Adrenal gland (tissue), 9 donors: ENCODE measurements at regions not wholly inside any gene's neighbourhood (a gene's known extent, or its start where the extent isn't known, plus 50 kb on each side); places are given as distances from the start of the nearest gene placed in this dataset.

Experiments
- DNase-seq, 7 donors: peaks; one replicate each; pipeline ENCODE4 v3.0.0-alpha.2; 2019 to 2020
- H3K27ac ChIP-seq, 5 donors: fragments of 200-600 bp; sonication (generic) in 4 of 5; 1 replicate in 3 of 5; 2 replicates in 2 of 5; pipeline versions ENCODE4 v1.5.1 to v1.8.0; 2016 to 2020; ENCODE audit warnings: mild to moderate bottlenecking in 1 of 5
- H3K27me3 ChIP-seq: fragments of 200-600 bp; 2 replicates; pipeline ENCODE4 v1.8.0; 2021
- H3K36me3 ChIP-seq, 2 donors: fragments of 200-600 bp; replicated peaks in 1 of 2; 1 replicate in 1 of 2; 2 replicates in 1 of 2; pipeline versions ENCODE4 v1.5.1 to v1.8.0; 2018 to 2022
- H3K4me1 ChIP-seq, 2 donors: fragments of 200-600 bp; replicated peaks in 1 of 2; 1 replicate in 1 of 2; 2 replicates in 1 of 2; pipeline versions ENCODE4 v1.5.1 to v1.8.0; 2018 to 2021
- H3K4me3 ChIP-seq, 4 donors: fragments of 200-600 bp; sonication (generic) in 3 of 4; one replicate each; pipeline ENCODE4 v1.5.1; 2016 to 2018
- H3K9me3 ChIP-seq, 3 donors: fragments of 200-600 bp; sonication (generic) in 1 of 3; replicated peaks in 1 of 3; 1 replicate in 2 of 3; 2 replicates in 1 of 3; pipeline versions ENCODE4 v1.5.1 to v1.8.0; 2016 to 2021
- POLR2A ChIP-seq, 2 donors: fragments of 450-650 bp; IDR thresholded peaks; one replicate each; pipeline ENCODE4 v1.6.1; 2017; ENCODE audit warnings: antibody characterized with exemption in 2 of 2, mild to moderate bottlenecking in 2 of 2, moderate library complexity in 1 of 2
- WGBS, 4 donors: extraction: QIAGEN DNeasy Blood & Tissue Kit in 2 of 4; methylation state at CpG; one replicate each; pipeline versions ENCODE4 v1.1.5 to v1.1.7; 2013 to 2017; 5-methylcytosine and 5-hydroxymethylcytosine counted together
- intact Hi-C, 2 donors: fragments of 100-400 bp; cut with DNase I; formaldehyde crosslinking; loops; one replicate each; pipeline versions ENCODE4 v1.14.1 to v1.15.0; 2022 to 2023
- TF ChIP-seq, protein P1 (sequence below), 6 experiments: fragments of 450-650 bp in 4 of 6; fragments of 200-600 bp in 2 of 6; sonication (generic) in 1 of 6; IDR thresholded peaks; 1 replicate in 5 of 6; 2 replicates in 1 of 6; pipeline versions ENCODE4 v1.5.1 to v1.8.0; 2016 to 2021; ENCODE audit warnings: antibody characterized with exemption in 6 of 6, mild to moderate bottlenecking in 2 of 6, moderate library complexity in 1 of 6
- donor health status: healthy with polysubstance abuse.
- donor health status: Bipolar disorder and iron deficiency.
- donor health status: DM: yes; HTN: yes; CAD: no.
- donor health status: DM: no; HTN: no; CAD: no.
- donor health status: DM: no; HTN: no; CAD: no.

DNA sequence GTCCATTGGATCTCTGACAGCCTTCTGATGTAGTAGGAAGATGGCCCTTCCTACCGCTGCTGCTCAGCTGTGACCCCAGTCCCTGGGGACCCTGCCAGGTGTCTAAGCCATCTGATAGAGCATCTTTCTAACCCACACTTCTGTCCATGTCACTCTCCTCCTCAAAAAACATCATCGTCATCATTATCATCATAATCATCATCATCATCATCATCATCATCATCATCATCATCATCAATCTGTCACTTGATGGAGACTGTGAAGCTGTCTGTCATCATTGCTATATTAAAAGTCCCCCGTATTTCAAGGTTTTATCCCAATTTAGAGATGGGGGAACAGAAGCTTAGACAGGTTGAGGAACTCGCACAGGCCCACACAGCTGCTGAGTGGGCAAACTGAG, 75.1 kb upstream of the SLC6A11 start:
- Histone ChIP-seq H3K4me3 (no peak overlapping the region), H3K4me1 (no peaks in the 10 kb centered on the region), H3K9me3 (no peaks in the 10 kb centered on the region), H3K36me3 (no peaks in the 10 kb centered on the region), H3K27me3 (peaks cover 23% of the 10 kb centered on the region), H3K27ac (no peak overlapping the region)
- TF ChIP-seq POLR2A (IDR thresholded peaks at IDR 0.05): no peak
- TF ChIP-seq, protein P1, sequence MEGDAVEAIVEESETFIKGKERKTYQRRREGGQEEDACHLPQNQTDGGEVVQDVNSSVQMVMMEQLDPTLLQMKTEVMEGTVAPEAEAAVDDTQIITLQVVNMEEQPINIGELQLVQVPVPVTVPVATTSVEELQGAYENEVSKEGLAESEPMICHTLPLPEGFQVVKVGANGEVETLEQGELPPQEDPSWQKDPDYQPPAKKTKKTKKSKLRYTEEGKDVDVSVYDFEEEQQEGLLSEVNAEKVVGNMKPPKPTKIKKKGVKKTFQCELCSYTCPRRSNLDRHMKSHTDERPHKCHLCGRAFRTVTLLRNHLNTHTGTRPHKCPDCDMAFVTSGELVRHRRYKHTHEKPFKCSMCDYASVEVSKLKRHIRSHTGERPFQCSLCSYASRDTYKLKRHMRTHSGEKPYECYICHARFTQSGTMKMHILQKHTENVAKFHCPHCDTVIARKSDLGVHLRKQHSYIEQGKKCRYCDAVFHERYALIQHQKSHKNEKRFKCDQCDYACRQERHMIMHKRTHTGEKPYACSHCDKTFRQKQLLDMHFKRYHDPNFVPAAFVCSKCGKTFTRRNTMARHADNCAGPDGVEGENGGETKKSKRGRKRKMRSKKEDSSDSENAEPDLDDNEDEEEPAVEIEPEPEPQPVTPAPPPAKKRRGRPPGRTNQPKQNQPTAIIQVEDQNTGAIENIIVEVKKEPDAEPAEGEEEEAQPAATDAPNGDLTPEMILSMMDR (IDR thresholded peaks at IDR 0.05): no peak
- intact Hi-C loops: no loop called here
- no peak for DNase-seq
- WGBS, 4 donors: 53 to 61% (median 57%) methylated on average over 4 of the region's 4 CpGs

DNA sequence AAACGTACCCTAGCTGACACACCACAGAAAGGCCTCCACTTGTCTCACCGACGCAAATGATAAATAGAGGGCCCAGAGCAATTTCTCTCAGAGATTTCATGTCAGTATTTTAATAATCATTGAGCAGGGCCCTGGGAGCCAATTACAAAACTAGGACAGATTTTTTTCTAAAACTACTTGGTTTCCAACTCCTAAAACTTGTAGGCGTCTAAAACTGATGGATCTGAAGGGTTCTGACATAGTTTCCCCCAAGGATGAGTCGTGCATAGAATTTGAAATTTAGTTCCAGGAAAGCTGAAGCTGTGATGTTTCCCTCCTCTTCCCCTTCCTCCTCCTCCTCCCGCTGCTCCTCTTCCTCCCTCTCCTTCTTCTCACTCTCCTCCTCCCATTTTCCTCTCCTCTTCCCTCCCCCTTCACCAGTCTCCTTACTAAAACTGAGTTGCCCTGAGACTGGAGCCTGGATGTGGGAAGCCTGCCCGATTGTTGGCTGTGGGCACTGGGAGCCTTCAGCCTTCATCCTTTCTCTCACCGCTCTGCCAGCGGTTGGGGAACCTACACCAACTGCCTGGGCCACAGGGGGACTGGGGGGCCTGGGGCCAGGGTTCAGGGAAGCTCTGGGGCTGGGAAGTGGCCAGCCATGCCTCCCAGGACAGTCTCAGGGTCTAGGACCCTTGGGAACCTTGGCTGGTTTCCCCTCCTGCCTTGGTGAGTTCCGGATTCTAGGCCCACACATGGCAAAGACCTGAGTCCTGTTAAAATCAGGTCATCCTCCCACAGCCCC, 73.9 kb upstream of the SLC6A11 start:
- H3K4me3 ChIP-seq: no peak overlapping the region
- DNase-seq: no peak
- no peaks in the 10 kb centered on the region for H3K36me3 ChIP-seq
- 73 to 81% (median 79%) methylated on average over 9 to 10 of the region's 10 CpGs for WGBS, 4 donors
- no peak overlapping the region for H3K27ac ChIP-seq
- no peaks in the 10 kb centered on the region for H3K9me3 ChIP-seq
- no peak for TF ChIP-seq POLR2A (IDR thresholded peaks at IDR 0.05)
- TF ChIP-seq, protein P1 (IDR thresholded peaks at IDR 0.05): no peak
- H3K27me3 ChIP-seq: peaks cover 29% of the 10 kb centered on the region
- intact Hi-C loops: no loop called here
- no peaks in the 10 kb centered on the region for H3K4me1 ChIP-seq

DNA sequence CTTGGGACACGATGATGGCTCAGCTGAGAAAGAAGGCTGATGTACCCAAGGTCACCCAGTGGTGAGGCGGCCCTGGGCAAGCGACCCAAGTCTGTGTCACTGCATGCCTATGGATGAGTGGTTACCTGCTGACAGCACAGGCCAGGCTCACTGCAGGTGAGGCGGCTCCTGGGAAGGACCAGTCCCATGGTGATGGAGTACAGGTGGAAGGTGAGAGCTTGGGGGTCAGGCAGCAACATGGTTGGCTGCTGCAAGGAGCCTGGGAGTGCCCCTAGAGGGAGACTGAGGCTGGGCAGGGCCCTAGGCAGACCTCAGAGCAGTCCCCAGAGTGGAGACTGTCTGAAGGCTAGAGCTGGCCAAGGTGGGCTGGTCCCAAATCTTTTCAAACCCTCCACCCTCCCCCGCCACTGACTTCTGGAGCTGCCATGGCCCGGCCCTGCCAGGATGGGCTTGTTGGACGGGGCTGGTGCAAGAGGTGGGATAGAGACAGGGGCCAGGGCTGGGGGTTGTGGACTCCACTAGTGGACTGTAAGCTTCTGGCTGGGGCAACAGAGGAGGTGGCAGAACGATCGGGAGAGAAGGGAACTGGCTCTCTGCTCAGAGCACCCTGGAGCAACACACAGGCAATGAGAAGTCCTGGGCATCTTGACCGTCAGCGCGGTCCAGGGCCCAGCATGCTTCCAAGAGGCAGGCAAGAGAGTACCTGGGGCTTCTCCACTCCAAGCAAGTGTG, 72.5 kb upstream of the SLC6A11 start:
- Histone ChIP-seq H3K4me1 (no peaks in the 10 kb centered on the region), H3K4me3 (no peak overlapping the region), H3K27me3 (peaks cover 17% of the 10 kb centered on the region), H3K9me3 (no peaks in the 10 kb centered on the region), H3K36me3 (no peaks in the 10 kb centered on the region), H3K27ac (no peak overlapping the region)
- WGBS, 4 donors: 75 to 77% (median 76%) methylated on average over 6 to 12 of the region's 12 CpGs
- intact Hi-C loops: no loop called here
- DNase-seq: no peak
- TF ChIP-seq POLR2A (IDR thresholded peaks at IDR 0.05): no peak
- TF ChIP-seq, protein P1 (IDR thresholded peaks at IDR 0.05): no peak

GRCh38 chr3:10744098-10744465, 71.9 kb upstream of the SLC6A11 start:
- WGBS, 4 donors: 35 to 47% (median 39%) methylated on average over 3 to 7 of the region's 7 CpGs
- Histone ChIP-seq H3K9me3 (no peaks in the 10 kb centered on the region), H3K36me3 (no peaks in the 10 kb centered on the region), H3K4me3 (no peak overlapping the region), H3K27me3 (peaks cover 15% of the 10 kb centered on the region), H3K4me1 (no peaks in the 10 kb centered on the region), H3K27ac (no peak overlapping the region)
- TF ChIP-seq, protein P1 (IDR thresholded peaks at IDR 0.05): no peak
- no peak for TF ChIP-seq POLR2A (IDR thresholded peaks at IDR 0.05)
- intact Hi-C loops: no loop called here
- no peak for DNase-seq
